Activated CD4-positive, alpha-beta T cell treated with anti-CD3 and anti-CD28 coated beads, Interleukin-2, amount 50 U/mL, for 16 hours (primary cell): ENCODE measurements at regions not wholly inside any gene's neighbourhood (a gene's known extent, or its start where the extent isn't known, plus 50 kb on each side); places are given as distances from the start of the nearest gene placed in this dataset.

Experiments
- DNase-seq: peaks from one replicate; pipeline ENCODE4 v3.0.0-alpha.2; 2020

GRCh38 chr4:136219592-136220125 lies 1312.6 kb downstream of the PCDH18 start:
- DNase-seq = no peak

DNA sequence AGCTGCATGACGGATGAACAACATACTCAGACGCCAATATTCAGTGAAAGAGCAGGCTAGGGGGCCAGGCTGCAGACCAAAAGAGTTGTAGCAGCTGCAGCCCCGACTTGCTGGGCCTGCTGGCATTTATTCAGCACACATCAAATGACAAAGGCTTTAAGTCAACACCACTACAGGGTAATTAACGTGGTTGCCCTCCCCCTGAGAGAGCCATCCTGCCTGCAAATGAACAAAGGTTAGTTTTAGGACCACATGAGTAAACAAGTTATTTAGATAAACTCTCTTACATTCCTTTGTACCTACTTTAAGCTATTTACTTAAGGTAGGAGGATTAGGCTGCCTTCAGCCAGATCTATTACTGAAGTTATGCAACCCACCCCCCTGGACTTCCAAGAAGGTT lies 1329.1 kb downstream of the PCDH18 start:
- no peak for DNase-seq

DNA sequence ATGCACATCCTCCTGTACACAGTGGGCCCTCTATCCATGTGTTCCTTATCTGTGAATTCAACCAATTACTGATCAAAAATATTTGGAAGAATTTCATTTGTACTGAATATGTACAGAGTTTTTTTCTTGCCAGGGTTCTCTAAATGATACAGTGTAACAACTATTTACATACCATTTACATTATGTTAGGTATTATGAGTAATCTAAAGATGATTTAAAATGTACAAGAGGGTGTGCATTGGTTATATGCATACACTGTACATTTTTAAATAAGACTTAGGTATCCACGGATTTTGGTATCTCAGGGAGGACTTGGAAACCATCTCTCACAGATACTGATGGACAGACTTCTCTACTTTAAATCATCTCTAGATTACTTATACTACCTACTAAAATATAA lies 1333.9 kb downstream of the PCDH18 start:
- DNase-seq = no peak

GRCh38 chr4:136194962-136195361 lies 1337.3 kb downstream of the PCDH18 start:
- DNase-seq = no peak

DNA sequence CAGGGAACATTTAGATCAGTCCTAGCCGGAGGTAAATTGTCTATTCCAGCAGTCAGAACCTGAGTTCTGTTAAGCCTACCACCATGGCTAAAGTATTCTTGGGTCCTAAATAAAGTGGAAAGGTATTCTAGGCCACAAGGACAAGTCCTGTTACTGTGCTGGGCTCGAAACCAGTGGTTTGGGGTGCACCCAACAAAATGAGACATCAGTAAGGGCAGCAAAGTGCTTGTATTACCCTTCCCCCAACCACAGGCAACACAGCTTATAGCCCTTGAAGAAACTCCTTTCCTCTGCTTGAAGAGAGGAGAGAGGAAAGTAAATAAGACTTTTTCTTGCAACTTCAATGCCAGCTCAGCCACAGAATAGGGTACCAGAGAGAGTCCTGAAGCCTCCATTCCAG lies 1345.6 kb downstream of the PCDH18 start:
- DNase-seq = no peak

- DNase-seq = no peak
Observed at GRCh38 chr4:136183513-136183912, 1348.8 kb downstream of the PCDH18 start.

- no peak for DNase-seq
Observed at GRCh38 chr4:136156947-136157346, 1375.3 kb downstream of the PCDH18 start.

- no peak for DNase-seq
Observed at GRCh38 chr4:136150046-136150445, 1382.2 kb downstream of the PCDH18 start.

DNA sequence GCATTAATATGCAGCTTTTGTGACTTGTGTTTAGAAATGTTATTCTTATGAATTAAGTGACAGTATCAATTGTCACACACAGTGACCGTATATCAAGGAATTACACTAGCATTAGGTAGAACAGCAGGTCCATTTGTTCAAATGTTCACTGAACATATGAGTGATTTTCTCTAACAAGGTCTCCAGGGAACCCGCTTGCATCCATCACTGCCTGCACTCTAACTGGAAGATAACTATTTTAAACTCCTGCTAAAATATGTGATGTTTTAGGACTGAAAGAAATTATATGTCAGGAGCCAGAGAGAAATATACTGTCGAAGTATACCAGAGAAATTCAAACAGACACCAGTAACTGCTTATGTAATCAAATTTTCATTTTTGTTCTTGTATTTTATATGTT lies 1395.7 kb downstream of the PCDH18 start:
- no peak for DNase-seq

DNA sequence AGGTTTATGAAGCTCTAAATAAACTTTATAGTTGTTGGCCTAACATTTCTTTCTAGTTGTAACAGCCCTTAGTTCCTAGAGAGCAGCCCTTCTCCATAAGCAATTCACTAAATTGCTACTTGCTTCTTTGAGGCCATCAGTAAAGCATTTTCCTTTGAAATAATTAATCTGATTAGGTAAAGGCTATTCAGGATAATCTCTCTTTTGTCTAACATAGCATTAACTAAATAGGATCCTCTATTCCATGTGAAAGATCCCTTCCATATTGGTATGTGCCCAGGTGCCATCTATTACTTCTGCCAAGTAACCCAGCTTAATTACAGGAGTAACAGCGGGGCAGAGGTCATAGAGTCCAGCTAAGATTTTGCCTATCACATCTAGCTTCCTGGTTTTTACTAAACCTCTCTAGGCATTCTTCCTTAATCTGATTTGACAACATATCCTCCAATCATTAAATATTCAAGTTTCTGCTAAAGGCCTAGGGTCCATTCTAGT lies 1408.0 kb downstream of the PCDH18 start:
- DNase-seq = no peak

GRCh38 chr4:136121426-136121825 lies 1410.9 kb downstream of the PCDH18 start:
- no peak for DNase-seq

GRCh38 chr4:136113921-136114320 lies 1418.4 kb downstream of the PCDH18 start:
- DNase-seq = no peak

- no peak for DNase-seq
Observed at GRCh38 chr4:136112116-136112515, 1420.2 kb downstream of the PCDH18 start.

GRCh38 chr4:136106753-136107152 lies 1425.5 kb downstream of the PCDH18 start:
- no peak for DNase-seq

GRCh38 chr4:136103616-136104015 lies 1428.7 kb downstream of the PCDH18 start:
- DNase-seq = no peak

- no peak for DNase-seq
Observed at GRCh38 chr4:136097676-136098075, 1434.6 kb downstream of the PCDH18 start.

GRCh38 chr4:136088211-136088867 lies 1444.0 kb downstream of the PCDH18 start:
- no peak for DNase-seq

DNA sequence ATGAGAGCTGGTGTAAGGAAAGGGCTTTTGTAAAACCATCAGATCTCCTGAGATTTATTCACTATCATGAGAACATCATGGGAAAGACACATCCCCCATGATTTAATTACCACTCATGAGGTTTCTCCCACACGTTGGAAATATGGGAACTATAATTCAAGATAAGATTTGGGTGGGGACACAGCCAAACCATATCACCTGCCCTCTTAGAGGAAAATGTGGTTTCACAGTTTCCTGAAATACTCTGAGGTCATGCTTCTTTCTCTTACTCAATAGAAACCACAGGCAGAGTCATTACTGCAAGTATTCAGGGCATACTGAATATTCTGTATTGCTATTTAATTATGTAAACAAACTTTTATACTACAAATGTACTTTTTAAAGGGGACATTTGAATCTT lies 1453.3 kb downstream of the PCDH18 start:
- DNase-seq = no peak

- DNase-seq = no peak
Observed at GRCh38 chr4:136056748-136057147, 1475.5 kb downstream of the PCDH18 start.

- no peak for DNase-seq
Observed at GRCh38 chr4:136055360-136055759, 1476.9 kb downstream of the PCDH18 start.

DNA sequence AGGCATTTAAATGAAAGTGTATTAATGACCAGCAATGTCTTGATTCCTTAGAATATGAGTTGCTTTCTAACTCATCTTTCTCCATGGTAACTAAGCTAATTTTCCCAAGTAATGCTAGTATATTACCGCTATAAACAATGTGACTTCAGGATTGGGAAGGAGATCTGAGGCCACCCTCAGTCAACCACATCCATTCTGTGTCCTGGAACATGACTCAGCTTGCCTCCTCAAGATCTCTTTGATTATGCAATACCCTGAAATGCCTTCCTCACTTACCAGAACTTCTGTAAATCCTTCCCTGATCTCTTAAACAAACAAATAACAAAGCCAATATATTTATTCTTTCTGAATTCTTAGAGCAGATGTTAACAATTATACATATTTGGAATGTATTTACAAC lies 1495.5 kb downstream of the PCDH18 start:
- DNase-seq = no peak

GRCh38 chr4:136032391-136032790 lies 1499.9 kb downstream of the PCDH18 start:
- no peak for DNase-seq

GRCh38 chr4:136025540-136025939 lies 1506.8 kb downstream of the PCDH18 start:
- DNase-seq = no peak

DNA sequence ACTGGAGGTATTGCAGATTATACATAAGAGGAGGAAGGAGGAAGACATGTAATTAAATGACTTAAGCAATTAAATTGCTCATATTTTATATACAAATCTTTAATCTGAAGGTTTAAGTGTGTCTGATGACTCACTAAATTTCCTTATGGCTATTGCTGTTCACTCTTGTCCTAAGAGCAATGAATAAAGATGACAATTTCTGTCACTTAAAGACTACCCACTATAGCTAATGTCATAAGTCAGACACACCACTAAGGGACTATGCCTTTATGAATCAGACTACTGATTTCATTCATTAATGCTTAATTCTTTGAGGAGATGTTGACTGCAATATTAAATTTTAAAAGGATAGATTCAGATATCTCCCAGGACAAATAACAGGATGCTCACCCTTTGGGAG lies 1514.7 kb downstream of the PCDH18 start:
- DNase-seq = no peak

DNA sequence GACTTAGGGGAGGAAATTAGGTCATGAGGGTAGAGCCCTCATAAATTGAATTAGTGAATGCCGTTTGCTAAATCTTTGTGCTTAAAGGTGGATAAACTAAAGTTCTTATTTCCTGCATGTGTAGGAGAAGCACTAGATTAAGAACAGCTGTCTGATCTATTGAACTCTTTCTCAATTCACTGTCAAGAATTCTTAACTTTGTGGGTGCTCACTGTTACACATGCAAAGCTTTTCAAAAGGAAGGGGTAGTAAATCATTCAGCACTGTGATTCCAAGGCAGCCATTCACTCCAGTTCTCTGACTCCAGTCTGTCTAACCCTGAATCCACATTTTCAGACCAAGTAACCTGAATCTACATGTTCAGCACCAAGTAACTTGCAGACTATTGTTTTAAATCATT lies 1520.1 kb downstream of the PCDH18 start:
- no peak for DNase-seq
